SU-DHL-6 (cell line): ENCODE measurements at regions not wholly inside any gene's neighbourhood (a gene's known extent, or its start where the extent isn't known, plus 50 kb on each side); places are given as distances from the start of the nearest gene placed in this dataset.

Experiments used
- H2AFZ ChIP-seq: fragments of 200-600 bp; sonication (generic); 2 replicates; pipeline ENCODE4 v1.6.1; 2014; ENCODE audit warnings: low read depth, mild to moderate bottlenecking, moderate library complexity, mixed read lengths, antibody characterized with exemption, low read length; ENCODE audit not compliant: severe bottlenecking
- H3F3A ChIP-seq: fragments of 200-600 bp; shearing (Covaris generic); 2 replicates; pipeline ENCODE4 v1.6.0; 2016; ENCODE audit warnings: antibody characterized with exemption, mild to moderate bottlenecking; ENCODE audit not compliant: insufficient read depth
- H3K27ac ChIP-seq: fragments of 200-600 bp; sonication (generic); 2 replicates; pipeline ENCODE4 v1.5.1; 2016; ENCODE audit warnings: low read depth, mild to moderate bottlenecking, low read length, moderate library complexity, mixed read lengths
- H3K27me3 ChIP-seq: fragments of 200-600 bp; sonication (generic), shearing (Covaris generic); 2 replicates; pipeline ENCODE4 v1.6.0; 2014; ENCODE audit warnings: mild to moderate bottlenecking, low read length
- H3K36me3 ChIP-seq: fragments of 200-600 bp; sonication (generic); 2 replicates; pipeline ENCODE4 v1.6.1; 2014; ENCODE audit warnings: mild to moderate bottlenecking, low read length, mixed read lengths
- H3K4me2 ChIP-seq: fragments of 300-600, 200-600 bp; shearing (Covaris generic), sonication (generic); 2 replicates; pipeline ENCODE4 v1.6.0; 2014; ENCODE audit warnings: low read length, low read depth, mild to moderate bottlenecking; ENCODE audit not compliant: poor library complexity, severe bottlenecking
- H3K4me3 ChIP-seq: fragments of 200-600 bp; sonication (generic); 2 replicates; pipeline ENCODE4 v1.5.1; 2014; ENCODE audit warnings: antibody characterized with exemption, low read length, mild to moderate bottlenecking, mixed read lengths; ENCODE audit not compliant: insufficient read depth, poor library complexity, severe bottlenecking
- H3K79me2 ChIP-seq: fragments of 200-600 bp; sonication (generic); 2 replicates; pipeline ENCODE4 v1.6.1; 2014; ENCODE audit warnings: mild to moderate bottlenecking, low read length, moderate library complexity; ENCODE audit not compliant: insufficient read depth
- H3K9ac ChIP-seq: fragments of 200-600 bp; sonication (generic); 2 replicates; pipeline ENCODE4 v1.7.0; 2014; ENCODE audit warnings: mild to moderate bottlenecking, low read length
- H3K9me2 ChIP-seq: fragments of 200-600 bp; sonication (generic); replicated peaks from 2 replicates; pipeline ENCODE4 v1.6.1; 2014; ENCODE audit warnings: low read length; ENCODE audit not compliant: insufficient read depth
- H3K9me3 ChIP-seq: fragments of 200-600 bp; sonication (generic); 2 replicates; pipeline ENCODE4 v1.6.1; 2014; ENCODE audit warnings: low read length, mixed read lengths; ENCODE audit not compliant: insufficient read depth
- H4K20me1 ChIP-seq: fragments of 200-600 bp; sonication (generic); 2 replicates; pipeline ENCODE4 v1.6.1; 2014; ENCODE audit warnings: low read depth, mild to moderate bottlenecking, antibody characterized with exemption, low read length, moderate library complexity, mixed read lengths
- CTCF ChIP-seq: fragments of 200-600 bp; sonication (generic); IDR thresholded peaks from one replicate; pipeline ENCODE4 v1.5.1; 2017; ENCODE audit warnings: antibody characterized with exemption, mild to moderate bottlenecking, low read length, moderate library complexity; ENCODE audit not compliant: insufficient read depth, poor library complexity, severe bottlenecking
- EZH2phosphoT487 ChIP-seq: fragments of 200-600 bp; sonication (generic), shearing (Covaris generic); conservative IDR thresholded peaks from 2 replicates; pipeline ENCODE4 v1.6.1; 2018; ENCODE audit warnings: mild to moderate bottlenecking, antibody characterized with exemption, low read length, moderate library complexity, mixed read lengths

- TF ChIP-seq EZH2phosphoT487: no peak
- TF ChIP-seq CTCF: no peak
- Histone ChIP-seq H2AFZ (no peak overlapping the region), H3K79me2 (no peaks in the 10 kb centered on the region), H3K9me2 (no peaks in the 10 kb centered on the region), H3K4me2 (no peak overlapping the region), H3K9me3 (no peaks in the 10 kb centered on the region), H3K27ac (no peak overlapping the region), H3K4me3 (no peak overlapping the region), H3K36me3 (no peaks in the 10 kb centered on the region), H4K20me1 (no peaks in the 10 kb centered on the region), H3K9ac (no peak overlapping the region), H3K27me3 (no peaks in the 10 kb centered on the region), H3F3A (no peaks in the 10 kb centered on the region)
These were observed 229.0 kb downstream of the PABPC4L start for GRCh38 chr4:133972586-133972985.

GRCh38 chr4:133969202-133969848 is 232.3 kb downstream of the PABPC4L start:
- Histone ChIP-seq H3K9me3 (no peaks in the 10 kb centered on the region), H4K20me1 (no peaks in the 10 kb centered on the region), H3K79me2 (no peaks in the 10 kb centered on the region), H3K36me3 (no peaks in the 10 kb centered on the region), H3K4me3 (no peak overlapping the region), H3F3A (no peaks in the 10 kb centered on the region), H2AFZ (no peak overlapping the region), H3K27me3 (no peaks in the 10 kb centered on the region), H3K27ac (no peak overlapping the region), H3K9ac (no peak overlapping the region), H3K9me2 (no peaks in the 10 kb centered on the region), H3K4me2 (no peak overlapping the region)
- no peak for TF ChIP-seq EZH2phosphoT487
- no peak for TF ChIP-seq CTCF

- H2AFZ ChIP-seq: no peak overlapping the region
- no peak overlapping the region for H3K4me3 ChIP-seq
These were observed 233.4 kb downstream of the PABPC4L start for GRCh38 chr4:133968174-133968573.

More at GRCh38 chr4:133968174-133968573, 233.4 kb downstream of the PABPC4L start:
- H3K36me3 ChIP-seq: no peaks in the 10 kb centered on the region
- no peaks in the 10 kb centered on the region for H4K20me1 ChIP-seq
- H3K9ac ChIP-seq: no peak overlapping the region
- no peak for TF ChIP-seq EZH2phosphoT487
- no peak for TF ChIP-seq CTCF
- H3K27me3 ChIP-seq: no peaks in the 10 kb centered on the region
- H3K4me2 ChIP-seq: no peak overlapping the region
- H3K79me2 ChIP-seq: no peaks in the 10 kb centered on the region
- H3K27ac ChIP-seq: no peak overlapping the region
- H3K9me3 ChIP-seq: no peaks in the 10 kb centered on the region
- no peaks in the 10 kb centered on the region for H3K9me2 ChIP-seq
- H3F3A ChIP-seq: no peaks in the 10 kb centered on the region
